GM23338 (cell line): ENCODE measurements at regions not wholly inside any gene's neighbourhood (a gene's known extent, or its start where the extent isn't known, plus 50 kb on each side); places are given as distances from the start of the nearest gene placed in this dataset.
A peak's percentile ranks its signal among the peaks of the same experiment; 100 is the strongest.

Experiments
- ATAC-seq: fragments of 200-7000 bp; cut with Tn5 transposase; 3 replicates; pipeline ENCODE4 v1.9.1; 2020
- DNase-seq: peaks from one replicate; pipeline ENCODE4 v3.0.0-alpha.2; 2015; ENCODE audit warnings: low spot score
- H2AFZ ChIP-seq: fragments of 200-600 bp; sonication (generic); 2 replicates; pipeline ENCODE4 v1.8.0; 2016; ENCODE audit warnings: antibody characterized with exemption, mild to moderate bottlenecking, moderate library complexity
- H3F3A ChIP-seq: fragments of 200-600 bp; sonication (generic); replicated peaks from 2 replicates; pipeline ENCODE4 v1.8.0; 2017; ENCODE audit warnings: antibody characterized with exemption, mixed run types, low read depth
- H3K27ac ChIP-seq: fragments of 200-600 bp; sonication (generic); 2 replicates; pipeline ENCODE4 v1.6.1; 2016; ENCODE audit warnings: low read depth
- H3K27me3 ChIP-seq: fragments of 200-600 bp; sonication (generic); 2 replicates; pipeline ENCODE4 v1.8.0; 2016; ENCODE audit warnings: mild to moderate bottlenecking, mixed run types, moderate library complexity; ENCODE audit not compliant: insufficient read depth
- H3K36me3 ChIP-seq: fragments of 200-600 bp; sonication (generic); 2 replicates; pipeline ENCODE4 v1.8.0; 2016; ENCODE audit warnings: mild to moderate bottlenecking; ENCODE audit not compliant: insufficient read depth
- H3K4me1 ChIP-seq: fragments of 200-600 bp; sonication (generic); 2 replicates; pipeline ENCODE4 v1.8.0; 2016; ENCODE audit warnings: mild to moderate bottlenecking, moderate library complexity; ENCODE audit not compliant: insufficient read depth
- H3K4me2 ChIP-seq: fragments of 200-600 bp; sonication (generic); 2 replicates; pipeline ENCODE4 v1.7.1; 2017; ENCODE audit warnings: mixed run types
- H3K4me3 ChIP-seq: fragments of 200-600 bp; sonication (generic); 2 replicates; pipeline ENCODE4 v1.6.1; 2016; ENCODE audit warnings: mixed run types
- H3K79me2 ChIP-seq: fragments of 200-600 bp; sonication (generic); replicated peaks from 2 replicates; pipeline ENCODE4 v1.8.0; 2017; ENCODE audit warnings: mild to moderate bottlenecking; ENCODE audit not compliant: insufficient read depth
- H3K9me2 ChIP-seq: fragments of 200-600 bp; sonication (generic); 2 replicates; pipeline ENCODE4 v1.8.0; 2017; ENCODE audit not compliant: insufficient read depth
- H4K20me1 ChIP-seq: fragments of 200-600 bp; sonication (generic); replicated peaks from 2 replicates; pipeline ENCODE4 v1.8.0; 2017; ENCODE audit warnings: mild to moderate bottlenecking; ENCODE audit not compliant: insufficient read depth
- H3K27ac Mint-ChIP-seq: 2 replicates; pipeline ENCODE4 v1.8.0; 2020; ENCODE audit warnings: inconsistent platforms, mild to moderate bottlenecking, moderate library complexity, mixed read lengths
- H3K27me3 Mint-ChIP-seq: 3 replicates; pipeline ENCODE4 v1.8.0; 2022; ENCODE audit warnings: low read depth, mild to moderate bottlenecking, moderate library complexity, mixed read lengths, inconsistent platforms; ENCODE audit not compliant: insufficient read depth, poor library complexity
- H3K36me3 Mint-ChIP-seq: 3 replicates; pipeline ENCODE4 v1.8.0; 2021; ENCODE audit warnings: low read depth, mild to moderate bottlenecking, inconsistent platforms, moderate library complexity, mixed read lengths
- H3K4me1 Mint-ChIP-seq: 3 replicates; pipeline ENCODE4 v1.8.0; 2020; ENCODE audit warnings: mild to moderate bottlenecking, inconsistent platforms, mixed read lengths
- H3K4me3 Mint-ChIP-seq: 3 replicates; pipeline ENCODE4 v1.8.0; 2021; ENCODE audit warnings: moderate library complexity, mild to moderate bottlenecking, inconsistent platforms, mixed read lengths
- H3K9me3 Mint-ChIP-seq: 3 replicates; pipeline ENCODE4 v1.8.0; 2020; ENCODE audit warnings: moderate library complexity, mild to moderate bottlenecking, inconsistent platforms, mixed read lengths
- CREB1 ChIP-seq: fragments of 250-450 bp; sonication (Bioruptor Pico); IDR thresholded peaks from 2 replicates; pipeline ENCODE4 v1.5.0; 2020; ENCODE audit warnings: low read depth, mild to moderate bottlenecking, moderate library complexity
- CTCF ChIP-seq, 2 experiments: fragments of 200-600 bp in 1 of 2; sonication (generic) in 1 of 2; conservative IDR thresholded peaks; 2 replicates each; pipeline versions ENCODE4 v1.5.1 to v1.6.1; 2016 to 2017; ENCODE audit warnings: antibody characterized with exemption in 2 of 2, low read depth in 2 of 2, mild to moderate bottlenecking in 2 of 2, moderate library complexity in 1 of 2
- ETS1 ChIP-seq: IDR thresholded peaks from 2 replicates; pipeline ENCODE4 v1.6.1; 2016; ENCODE audit warnings: antibody characterized with exemption
- POLR2AphosphoS5 ChIP-seq: IDR thresholded peaks from 2 replicates; pipeline ENCODE4 v1.6.1; 2016; ENCODE audit warnings: antibody characterized with exemption, low read depth
- REST ChIP-seq: IDR thresholded peaks from one replicate; pipeline ENCODE4 v1.6.1; 2018; ENCODE audit warnings: antibody characterized with exemption; ENCODE audit not compliant: unreplicated experiment
- STAT1 ChIP-seq: IDR thresholded peaks from one replicate; pipeline ENCODE4 v1.6.1; 2016; ENCODE audit warnings: antibody characterized with exemption; ENCODE audit not compliant: unreplicated experiment
- ZNF331 ChIP-seq: fragments of 250-450 bp; sonication (Bioruptor Pico); IDR thresholded peaks from 2 replicates; pipeline ENCODE4 v1.5.0; 2020; ENCODE audit warnings: low read depth, mild to moderate bottlenecking, moderate library complexity
- ZNF462 ChIP-seq: fragments of 250-450 bp; sonication (Bioruptor Pico); IDR thresholded peaks from 2 replicates; pipeline ENCODE4 v1.5.0; 2020; ENCODE audit warnings: mild to moderate bottlenecking, moderate library complexity

GRCh38 chr13:34695063-34695462 is 247.0 kb upstream of the NBEA start:
- H3K4me3 ChIP-seq, result no peak overlapping the region
- ATAC-seq (no peak), DNase-seq (no peak)
- peaks cover 1% of the 10 kb centered on the region for H3K27me3 Mint-ChIP-seq
- no peaks in the 10 kb centered on the region for H3K9me2 ChIP-seq
- no peaks in the 10 kb centered on the region for H3K36me3 ChIP-seq
- H3K36me3 Mint-ChIP-seq, result no peaks in the 10 kb centered on the region; the same call in 2 of the 3 replicates
- H3K27ac Mint-ChIP-seq, result no peak overlapping the region
- H3K27ac ChIP-seq, result no peak overlapping the region
- H3K4me2 ChIP-seq, result no peak overlapping the region
- H3K4me1 ChIP-seq, result no peaks in the 10 kb centered on the region
- no peaks in the 10 kb centered on the region for H4K20me1 ChIP-seq
- H3K4me3 Mint-ChIP-seq, result no peak overlapping the region
- no peaks in the 10 kb centered on the region; the same call in 2 of the 3 replicates for H3K9me3 Mint-ChIP-seq
- H3F3A ChIP-seq, result no peaks in the 10 kb centered on the region
- TF ChIP-seq ZNF331 (CRISPR knock-in tag) (no peak), CREB1 (no peak), ETS1 (no peak)
- peaks cover 9% of the 10 kb centered on the region for H3K4me1 Mint-ChIP-seq
- peak overlapping the region; percentile 44 for H2AFZ ChIP-seq
- H3K27me3 ChIP-seq, result no peaks in the 10 kb centered on the region
- H3K79me2 ChIP-seq, result no peaks in the 10 kb centered on the region

- H3K4me3 ChIP-seq, result no peak overlapping the region
- no peak overlapping the region; the same call in 1 of the 2 replicates for H3K27ac Mint-ChIP-seq
- no peaks in the 10 kb centered on the region for H3K79me2 ChIP-seq
- H3K4me1 Mint-ChIP-seq, result peaks cover 9% of the 10 kb centered on the region
- no peaks in the 10 kb centered on the region for H3K9me3 Mint-ChIP-seq
- H4K20me1 ChIP-seq, result no peaks in the 10 kb centered on the region
- no peaks in the 10 kb centered on the region for H3K4me1 ChIP-seq
- no peak overlapping the region for H3K4me3 Mint-ChIP-seq
- H3K27me3 Mint-ChIP-seq, result no peaks in the 10 kb centered on the region
- H3K27me3 ChIP-seq, result no peaks in the 10 kb centered on the region
- no peaks in the 10 kb centered on the region for H3K36me3 ChIP-seq
- ATAC-seq, result no peak
- H3K9me2 ChIP-seq, result no peaks in the 10 kb centered on the region
- DNase-seq, result no peak
- no peak overlapping the region for H3K4me2 ChIP-seq
- no peaks in the 10 kb centered on the region for H3F3A ChIP-seq
- H3K27ac ChIP-seq, result no peak overlapping the region
- H3K36me3 Mint-ChIP-seq, result no peaks in the 10 kb centered on the region; the same call in 2 of the 3 replicates
- H2AFZ ChIP-seq, result no peak overlapping the region
- TF ChIP-seq REST (no peak), ETS1 (no peak), STAT1 (no peak), POLR2AphosphoS5 (no peak), CTCF (conservative IDR thresholded peaks at IDR 0.05; ENCODE audit: low read depth in 2 of 2) (no peak), ZNF462 (no peak)
These were observed 245.8 kb upstream of the NBEA start for GRCh38 chr13:34696296-34696695.
